ENCODE measurements at regions not wholly inside any gene's neighbourhood (a gene's known extent, or its start where the extent isn't known, plus 50 kb on each side); places are given as distances from the start of the nearest gene placed in this dataset.

- intact Hi-C loops (cut with micrococcal nuclease; ENCODE audit: unreplicated experiment) (loop anchor here (10.0 kb wide), 1 partner anchor 205 kb away; the partner anchor contains the start of gene INHBB), in situ Hi-C loops (cut with MboI) (no loop called here)
- FAIRE-seq (no peak), DNase-seq (ENCODE audit: low read depth, low spot score) (no peak), ATAC-seq (no peak)
- Histone ChIP-seq H3K4me2 (ENCODE audit: control insufficient read depth, insufficient read depth) (no peak overlapping the region), H3K27me3 (replicated peaks in 1 of 2; ENCODE audit: control insufficient read depth in 2 of 2, insufficient read depth in 2 of 2, low read length in 1 of 2) (peaks cover 0 to 4% of the 10 kb centered on the region in 2 experiments; a peak in 2 of 4 replicates), H3K9me3 (replicated peaks; ENCODE audit: control insufficient read depth, insufficient read depth, low read length) (no peaks in the 10 kb centered on the region), H3K36me3 (ENCODE audit: control insufficient read depth in 2 of 2, insufficient read depth in 2 of 2, low read length in 1 of 2) (no peaks in the 10 kb centered on the region), H3K79me2 (ENCODE audit: control insufficient read depth, insufficient read depth, low read length) (no peaks in the 10 kb centered on the region), H4K20me1 (ENCODE audit: control insufficient read depth, insufficient read depth) (no peaks in the 10 kb centered on the region), H3K9ac (ENCODE audit: control insufficient read depth, insufficient read depth, low read length) (no peak overlapping the region), H3K4me3 (no peak overlapping the region), H2AFZ (ENCODE audit: control insufficient read depth, low read depth, low read length) (no peak overlapping the region), H3K27ac (ENCODE audit: control insufficient read depth, insufficient read depth) (no peak overlapping the region), H3K4me1 (ENCODE audit: control insufficient read depth, insufficient read depth, low read length) (no peaks in the 10 kb centered on the region)
- ChIA-PET RAD21 (ENCODE audit: unreplicated experiment) (no interaction called here), SMC1A (ENCODE audit: uncharacterized antibody, unreplicated experiment) (no interaction called here), CTCF (no interaction called here), POLR2A (no interaction called here)
- BruUV-seq (replicated peaks) = no TSS peak
- whole genome bisulfite sequencing (ENCODE audit: insufficient coverage, insufficient replicate concordance, low lambda C conversion rate, missing lambda C conversion rate) = 0% methylated on average over 4 of the region's 4 CpGs
- TF ChIP-seq RB1 (IDR thresholded peaks at IDR 0.05; ENCODE audit: borderline replicate concordance) (no peak), ELK1 (IDR thresholded peaks at IDR 0.05; ENCODE audit: low read depth, low read length) (no peak), PML (IDR thresholded peaks at IDR 0.05; ENCODE audit: low read length) (no peak), KAT2A (conservative IDR thresholded peaks at IDR 0.05; ENCODE audit: control insufficient read depth, low read depth, low read length) (no peak), ASH2L (IDR thresholded peaks at IDR 0.05; ENCODE audit: borderline replicate concordance, low read depth) (no peak), KDM1A (IDR thresholded peaks at IDR 0.05; ENCODE audit: borderline replicate concordance) (no peak), MEF2A (IDR thresholded peaks at IDR 0.05; ENCODE audit: insufficient read depth, low read depth, low read length) (no peak), GATAD2B (conservative IDR thresholded peaks at IDR 0.05; ENCODE audit: low read depth) (no peak), ZNF622 (IDR thresholded peaks at IDR 0.05) (no peak), NKRF (conservative IDR thresholded peaks at IDR 0.05) (no peak), CBX5 (IDR thresholded peaks at IDR 0.05; ENCODE audit: low read depth) (no peak), ATF7 (IDR thresholded peaks at IDR 0.05; ENCODE audit: low read depth) (no peak), CHD2 (IDR thresholded peaks at IDR 0.05; ENCODE audit: borderline replicate concordance, low read depth, low read length) (no peak), ZNF592 (IDR thresholded peaks at IDR 0.05) (no peak)
Measured at GRCh38 chr2:120550282-120550681, 185.4 kb upstream of the GLI2 start.

All from GM12878 (cell line).